Endodermal cell (in vitro differentiated cells): ENCODE measurements at regions not wholly inside any gene's neighbourhood (a gene's known extent, or its start where the extent isn't known, plus 50 kb on each side); places are given as distances from the start of the nearest gene placed in this dataset.

Experiments used
- DNase-seq: peaks from one replicate; pipeline ENCODE4 v3.0.0-alpha.2; 2017
- H3K27ac ChIP-seq: 2 replicates; pipeline ENCODE4 v1.5.1; 2013; ENCODE audit warnings: mild to moderate bottlenecking, low read depth, low read length, moderate library complexity
- H3K27me3 ChIP-seq: 2 replicates; pipeline ENCODE4 v1.6.1; 2013; ENCODE audit warnings: mild to moderate bottlenecking, low read length, moderate library complexity; ENCODE audit not compliant: insufficient read depth, control insufficient read depth, poor library complexity, severe bottlenecking
- H3K36me3 ChIP-seq: 2 replicates; pipeline ENCODE4 v1.7.0; 2013; ENCODE audit warnings: mild to moderate bottlenecking, low read length, moderate library complexity; ENCODE audit not compliant: control insufficient read depth, insufficient read depth
- H3K4me1 ChIP-seq: one replicate; pipeline ENCODE4 v1.7.0; 2013; ENCODE audit warnings: low read length; ENCODE audit not compliant: control insufficient read depth, insufficient read depth
- H3K4me3 ChIP-seq: 2 replicates; pipeline ENCODE4 v1.5.1; 2013; ENCODE audit warnings: mild to moderate bottlenecking, low read length, moderate library complexity
- H3K9ac ChIP-seq: 2 replicates; pipeline ENCODE4 v1.6.1; 2013; ENCODE audit warnings: mild to moderate bottlenecking, low read length, moderate library complexity; ENCODE audit not compliant: poor library complexity, severe bottlenecking; ENCODE audit errors: extremely low read depth
- H3K9me3 ChIP-seq: 2 replicates; pipeline ENCODE4 v1.6.1; 2013; ENCODE audit warnings: mild to moderate bottlenecking, low read length, moderate library complexity; ENCODE audit not compliant: control insufficient read depth
- H3K27ac Mint-ChIP-seq: 2 replicates; pipeline ENCODE4 v1.8.0; 2020; ENCODE audit warnings: mixed read lengths
- H3K27me3 Mint-ChIP-seq: 2 replicates; pipeline ENCODE4 v1.8.0; 2021; ENCODE audit warnings: mild to moderate bottlenecking, mixed read lengths; ENCODE audit not compliant: insufficient read depth
- H3K36me3 Mint-ChIP-seq: 2 replicates; pipeline ENCODE4 v1.8.0; 2020; ENCODE audit warnings: low read depth, mixed read lengths
- H3K4me1 Mint-ChIP-seq: 2 replicates; pipeline ENCODE4 v1.8.0; 2020; ENCODE audit warnings: mixed read lengths
- H3K4me3 Mint-ChIP-seq: 2 replicates; pipeline ENCODE4 v1.8.0; 2020; ENCODE audit warnings: mild to moderate bottlenecking, moderate library complexity, mixed read lengths
- H3K9me3 Mint-ChIP-seq: 2 replicates; pipeline ENCODE4 v1.8.0; 2020; ENCODE audit warnings: mild to moderate bottlenecking, mixed read lengths
- WGBS, 2 experiments: methylation state at CpG; one replicate each; pipeline versions ENCODE4 v1.1.5 to v1.1.7; 2013; ENCODE audit warnings: missing lambda C conversion rate in 2 of 2, mixed read lengths in 1 of 2; ENCODE audit not compliant: insufficient coverage in 1 of 2, insufficient read length in 1 of 2; 5-methylcytosine and 5-hydroxymethylcytosine counted together
- TF ChIP-seq, protein P1 (sequence below): fragments of 200-600 bp; sonication (generic); conservative IDR thresholded peaks from 2 replicates; pipeline ENCODE4 v1.5.0; 2021; ENCODE audit warnings: antibody characterized with exemption, mild to moderate bottlenecking

- no CpG with 5 or more reads among the region's 1 CpG for WGBS, 2 experiments
- DNase-seq, result no peak
Measured at GRCh38 chrX:100217547-100217946, 192.5 kb downstream of the PCDH19 start.

DNA sequence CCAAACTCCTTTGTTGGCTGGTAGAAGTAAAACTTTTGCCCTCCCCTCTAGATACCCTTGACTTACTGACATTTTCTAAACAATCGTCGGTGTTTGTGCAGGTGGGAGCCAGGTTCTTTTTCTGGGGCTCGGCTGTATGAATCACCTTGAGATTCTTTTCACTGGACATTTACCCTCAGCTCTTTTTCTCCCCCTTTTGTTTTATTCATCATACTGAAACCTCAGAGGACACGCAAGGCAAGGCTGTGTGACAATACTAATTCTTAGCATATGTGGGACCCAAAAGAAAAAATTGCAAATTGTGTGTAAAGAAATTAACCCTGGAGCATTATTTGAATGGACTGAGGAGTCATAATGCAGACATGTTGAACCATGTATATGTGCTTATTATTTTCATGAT lies 194.0 kb downstream of the PCDH19 start:
- H3K4me1 Mint-ChIP-seq, result peaks cover 1% of the 10 kb centered on the region
- DNase-seq, result no peak
- Histone ChIP-seq H3K4me3 (no peak overlapping the region), H3K9me3 (no peaks in the 10 kb centered on the region), H3K27me3 (no peaks in the 10 kb centered on the region), H3K36me3 (no peaks in the 10 kb centered on the region), H3K9ac (no peak overlapping the region), H3K4me1 (no peaks in the 10 kb centered on the region), H3K27ac (no peak overlapping the region)
- WGBS, 2 experiments, result 86 to 100% methylated on average over 1 to 4 of the region's 4 CpGs
- TF ChIP-seq, protein P1, sequence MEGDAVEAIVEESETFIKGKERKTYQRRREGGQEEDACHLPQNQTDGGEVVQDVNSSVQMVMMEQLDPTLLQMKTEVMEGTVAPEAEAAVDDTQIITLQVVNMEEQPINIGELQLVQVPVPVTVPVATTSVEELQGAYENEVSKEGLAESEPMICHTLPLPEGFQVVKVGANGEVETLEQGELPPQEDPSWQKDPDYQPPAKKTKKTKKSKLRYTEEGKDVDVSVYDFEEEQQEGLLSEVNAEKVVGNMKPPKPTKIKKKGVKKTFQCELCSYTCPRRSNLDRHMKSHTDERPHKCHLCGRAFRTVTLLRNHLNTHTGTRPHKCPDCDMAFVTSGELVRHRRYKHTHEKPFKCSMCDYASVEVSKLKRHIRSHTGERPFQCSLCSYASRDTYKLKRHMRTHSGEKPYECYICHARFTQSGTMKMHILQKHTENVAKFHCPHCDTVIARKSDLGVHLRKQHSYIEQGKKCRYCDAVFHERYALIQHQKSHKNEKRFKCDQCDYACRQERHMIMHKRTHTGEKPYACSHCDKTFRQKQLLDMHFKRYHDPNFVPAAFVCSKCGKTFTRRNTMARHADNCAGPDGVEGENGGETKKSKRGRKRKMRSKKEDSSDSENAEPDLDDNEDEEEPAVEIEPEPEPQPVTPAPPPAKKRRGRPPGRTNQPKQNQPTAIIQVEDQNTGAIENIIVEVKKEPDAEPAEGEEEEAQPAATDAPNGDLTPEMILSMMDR, result no peak
- no peak overlapping the region for H3K4me3 Mint-ChIP-seq
- H3K36me3 Mint-ChIP-seq, result no peaks in the 10 kb centered on the region
- H3K27me3 Mint-ChIP-seq, result no peaks in the 10 kb centered on the region
- no peaks in the 10 kb centered on the region for H3K9me3 Mint-ChIP-seq
- no peak overlapping the region for H3K27ac Mint-ChIP-seq

More at GRCh38 chrX:100217547-100217946, 192.5 kb downstream of the PCDH19 start:
- TF ChIP-seq, protein P1, result no peak
- no peaks in the 10 kb centered on the region for H3K27me3 ChIP-seq
- Mint-ChIP-seq H3K27me3 (no peaks in the 10 kb centered on the region), H3K9me3 (no peaks in the 10 kb centered on the region), H3K4me1 (peaks cover 1% of the 10 kb centered on the region), H3K4me3 (no peak overlapping the region), H3K36me3 (no peaks in the 10 kb centered on the region), H3K27ac (no peak overlapping the region)
- no peak overlapping the region for H3K9ac ChIP-seq
- H3K9me3 ChIP-seq, result no peaks in the 10 kb centered on the region
- H3K4me3 ChIP-seq, result no peak overlapping the region
- H3K4me1 ChIP-seq, result no peaks in the 10 kb centered on the region
- H3K27ac ChIP-seq, result no peak overlapping the region
- H3K36me3 ChIP-seq, result no peaks in the 10 kb centered on the region

GRCh38 chrX:100208076-100208475 lies 202.0 kb downstream of the PCDH19 start:
- no peaks in the 10 kb centered on the region for H3K4me1 Mint-ChIP-seq
- H3K4me3 Mint-ChIP-seq, result no peak overlapping the region
- TF ChIP-seq, protein P1, result peak; percentile 46
- no peaks in the 10 kb centered on the region for H3K9me3 Mint-ChIP-seq
- Histone ChIP-seq H3K4me1 (no peaks in the 10 kb centered on the region), H3K27ac (no peak overlapping the region), H3K9me3 (no peaks in the 10 kb centered on the region), H3K4me3 (no peak overlapping the region), H3K9ac (no peak overlapping the region), H3K27me3 (no peaks in the 10 kb centered on the region), H3K36me3 (no peaks in the 10 kb centered on the region)
- no peaks in the 10 kb centered on the region for H3K36me3 Mint-ChIP-seq
- peak; percentile 49 for DNase-seq
- H3K27ac Mint-ChIP-seq, result peak overlapping the region; percentile 26
- no peaks in the 10 kb centered on the region for H3K27me3 Mint-ChIP-seq
